Activated CD4-positive, alpha-beta T cell treated with anti-CD3 and anti-CD28 coated beads for 36 hours (primary cell): ENCODE measurements at regions not wholly inside any gene's neighbourhood (a gene's known extent, or its start where the extent isn't known, plus 50 kb on each side); places are given as distances from the start of the nearest gene placed in this dataset.
"Not testable (repeated sequence)": the region's sequence is repeated elsewhere in the genome, so short reads cannot be mapped to it uniquely, and the experiment has no call there.

Experiments used
- ATAC-seq: fragments of 200-7000 bp; cut with Tn5 transposase; one replicate; pipeline ENCODE4 v1.10.0; 2021; ENCODE audit warnings: mild to moderate bottlenecking, moderate library complexity
- CTCF ChIA-PET: fragments of 350-600 bp; sonication (Branson Sonifier 250); formaldehyde crosslinking; loops from one replicate; lab custom pipeline; 2021; ENCODE audit warnings: antibody characterized with exemption; lab: Charles Lee
- POLR2A ChIA-PET: fragments of 350-600 bp; sonication (Branson Sonifier 250); formaldehyde crosslinking; loops from one replicate; lab custom pipeline; 2021; ENCODE audit warnings: antibody characterized with exemption, inconsistent platforms; lab: Charles Lee
- DNase-seq: peaks from one replicate; pipeline ENCODE4 v3.0.0-alpha.2; 2020
- H3K27ac Mint-ChIP-seq: one replicate; pipeline ENCODE4 v1.8.0; 2021; ENCODE audit warnings: mixed read lengths
- H3K27me3 Mint-ChIP-seq: one replicate; pipeline ENCODE4 v1.8.0; 2021; ENCODE audit warnings: mixed read lengths
- H3K36me3 Mint-ChIP-seq: one replicate; pipeline ENCODE4 v1.8.0; 2021; ENCODE audit warnings: low read depth, mixed read lengths
- H3K4me1 Mint-ChIP-seq: one replicate; pipeline ENCODE4 v1.8.0; 2021; ENCODE audit warnings: mixed read lengths
- H3K4me3 Mint-ChIP-seq: one replicate; pipeline ENCODE4 v1.8.0; 2021; ENCODE audit warnings: mild to moderate bottlenecking, moderate library complexity, mixed read lengths
- H3K9me3 Mint-ChIP-seq: one replicate; pipeline ENCODE4 v1.8.0; 2021; ENCODE audit warnings: low read depth, mixed read lengths
- intact Hi-C, 2 experiments: fragments of 100-400 bp; cut with DNase I in 1 of 2; cut with micrococcal nuclease in 1 of 2; formaldehyde crosslinking; loops; one replicate each; pipeline versions ENCODE4 v1.14.2 to v1.15.1; 2022 to 2024; cut with DNase I, micrococcal nuclease

GRCh38 chr10:130933008-130933390, 378.5 kb downstream of the TCERG1L start:
- Mint-ChIP-seq H3K4me1 (no peaks in the 10 kb centered on the region), H3K9me3 (no peaks in the 10 kb centered on the region), H3K27ac (no peak overlapping the region), H3K36me3 (no peaks in the 10 kb centered on the region), H3K27me3 (no peaks in the 10 kb centered on the region), H3K4me3 (no peak overlapping the region)
- intact Hi-C loops, result no loop called here
- ChIA-PET CTCF (no interaction called here), POLR2A (no interaction called here)
- DNase-seq (no peak), ATAC-seq (no peak)

- ChIA-PET CTCF (no interaction called here), POLR2A (no interaction called here)
- no peak overlapping the region for H3K27ac Mint-ChIP-seq
- no peak for ATAC-seq
- H3K9me3 Mint-ChIP-seq, result no peaks in the 10 kb centered on the region
- no peaks in the 10 kb centered on the region for H3K27me3 Mint-ChIP-seq
- DNase-seq, result no peak
- H3K36me3 Mint-ChIP-seq, result no peaks in the 10 kb centered on the region
- H3K4me1 Mint-ChIP-seq, result no peaks in the 10 kb centered on the region
- intact Hi-C loops, result no loop called here
- H3K4me3 Mint-ChIP-seq, result no peak overlapping the region
Measured at GRCh38 chr10:130934293-130935127, 377.0 kb downstream of the TCERG1L start.

GRCh38 chr10:130935128-130935439, 376.4 kb downstream of the TCERG1L start:
- POLR2A ChIA-PET, result no interaction called here
- Mint-ChIP-seq H3K4me3 (no peak overlapping the region), H3K36me3 (no peaks in the 10 kb centered on the region), H3K27me3 (no peaks in the 10 kb centered on the region), H3K4me1 (no peaks in the 10 kb centered on the region), H3K27ac (no peak overlapping the region), H3K9me3 (no peaks in the 10 kb centered on the region)
- CTCF ChIA-PET, result no interaction called here
- DNase-seq (no peak), ATAC-seq (no peak)
- intact Hi-C loops, result no loop called here

- ChIA-PET CTCF (no interaction called here), POLR2A (no interaction called here)
- intact Hi-C loops, result no loop called here
- DNase-seq (no peak), ATAC-seq (no peak)
- no peaks in the 10 kb centered on the region for H3K4me1 Mint-ChIP-seq
- H3K4me3 Mint-ChIP-seq, result no peak overlapping the region
- H3K27me3 Mint-ChIP-seq, result no peaks in the 10 kb centered on the region
- no peak overlapping the region for H3K27ac Mint-ChIP-seq
- H3K36me3 Mint-ChIP-seq, result no peaks in the 10 kb centered on the region
- no peaks in the 10 kb centered on the region for H3K9me3 Mint-ChIP-seq
Measured at GRCh38 chr10:130935897-130936550, 375.5 kb downstream of the TCERG1L start.

GRCh38 chr10:130936851-130937250, 374.7 kb downstream of the TCERG1L start:
- Mint-ChIP-seq H3K9me3 (no peaks in the 10 kb centered on the region), H3K4me1 (no peaks in the 10 kb centered on the region), H3K36me3 (no peaks in the 10 kb centered on the region), H3K4me3 (no peak overlapping the region), H3K27ac (no peak overlapping the region), H3K27me3 (no peaks in the 10 kb centered on the region)
- POLR2A ChIA-PET, result no interaction called here
- CTCF ChIA-PET, result no interaction called here
- intact Hi-C loops, result no loop called here
- no peak for DNase-seq
- ATAC-seq, result no peak

- Mint-ChIP-seq H3K27me3 (no peaks in the 10 kb centered on the region), H3K4me1 (no peaks in the 10 kb centered on the region), H3K36me3 (no peaks in the 10 kb centered on the region), H3K9me3 (no peaks in the 10 kb centered on the region), H3K4me3 (no peak overlapping the region), H3K27ac (no peak overlapping the region)
- DNase-seq (no peak), ATAC-seq (no peak)
- ChIA-PET POLR2A (no interaction called here), CTCF (no interaction called here)
- intact Hi-C loops, result no loop called here
Measured at GRCh38 chr10:130938051-130938450, 373.5 kb downstream of the TCERG1L start.

- CTCF ChIA-PET, H3K36me3 Mint-ChIP-seq, ATAC-seq, DNase-seq, H3K4me3 Mint-ChIP-seq, H3K4me1 Mint-ChIP-seq, intact Hi-C loops, H3K27ac Mint-ChIP-seq, H3K27me3 Mint-ChIP-seq, POLR2A ChIA-PET, H3K9me3 Mint-ChIP-seq: not testable (repeated sequence)
Measured at GRCh38 chr10:130938891-130939290, 372.6 kb downstream of the TCERG1L start.

GRCh38 chr10:130941886-130942285, 369.6 kb downstream of the TCERG1L start:
- H3K27ac Mint-ChIP-seq, result no peak overlapping the region
- ChIA-PET POLR2A (no interaction called here), CTCF (no interaction called here)
- DNase-seq, result no peak
- H3K4me1 Mint-ChIP-seq, result no peaks in the 10 kb centered on the region
- no peak overlapping the region for H3K4me3 Mint-ChIP-seq
- ATAC-seq, result no peak
- H3K27me3 Mint-ChIP-seq, result no peaks in the 10 kb centered on the region
- H3K36me3 Mint-ChIP-seq, result no peaks in the 10 kb centered on the region
- intact Hi-C loops, result no loop called here
- no peaks in the 10 kb centered on the region for H3K9me3 Mint-ChIP-seq

GRCh38 chr10:130952086-130952485, 359.4 kb downstream of the TCERG1L start:
- Mint-ChIP-seq H3K4me3 (no peak overlapping the region), H3K27ac (no peak overlapping the region), H3K9me3 (no peaks in the 10 kb centered on the region), H3K27me3 (no peaks in the 10 kb centered on the region), H3K36me3 (no peaks in the 10 kb centered on the region), H3K4me1 (no peaks in the 10 kb centered on the region)
- ChIA-PET CTCF (no interaction called here), POLR2A (no interaction called here)
- DNase-seq, result no peak
- intact Hi-C loops, result no loop called here
- ATAC-seq, result no peak

- H3K9me3 Mint-ChIP-seq, result no peaks in the 10 kb centered on the region
Measured at GRCh38 chr10:130954326-130954905, 357.1 kb downstream of the TCERG1L start.

GRCh38 chr10:130956251-130956650, 355.3 kb downstream of the TCERG1L start:
- CTCF ChIA-PET, result no interaction called here
- DNase-seq, result no peak
- POLR2A ChIA-PET, result no interaction called here
- Mint-ChIP-seq H3K27me3 (no peaks in the 10 kb centered on the region), H3K36me3 (no peaks in the 10 kb centered on the region), H3K27ac (no peak overlapping the region), H3K9me3 (no peaks in the 10 kb centered on the region), H3K4me3 (no peak overlapping the region), H3K4me1 (no peaks in the 10 kb centered on the region)
- no peak for ATAC-seq
- intact Hi-C loops, result no loop called here

More at GRCh38 chr10:130954326-130954905, 357.1 kb downstream of the TCERG1L start:
- H3K4me1 Mint-ChIP-seq, result no peaks in the 10 kb centered on the region
- no peaks in the 10 kb centered on the region for H3K27me3 Mint-ChIP-seq
- ChIA-PET POLR2A (no interaction called here), CTCF (no interaction called here)
- H3K27ac Mint-ChIP-seq, result no peak overlapping the region
- H3K4me3 Mint-ChIP-seq, result no peak overlapping the region
- intact Hi-C loops, result no loop called here
- ATAC-seq (no peak), DNase-seq (no peak)
- no peaks in the 10 kb centered on the region for H3K36me3 Mint-ChIP-seq

- no peak for ATAC-seq
- no peak overlapping the region for H3K4me3 Mint-ChIP-seq
- no peak overlapping the region for H3K27ac Mint-ChIP-seq
- H3K27me3 Mint-ChIP-seq, result no peaks in the 10 kb centered on the region
- no peaks in the 10 kb centered on the region for H3K36me3 Mint-ChIP-seq
- intact Hi-C loops, result no loop called here
- ChIA-PET POLR2A (no interaction called here), CTCF (no interaction called here)
- no peak for DNase-seq
- no peaks in the 10 kb centered on the region for H3K4me1 Mint-ChIP-seq
- H3K9me3 Mint-ChIP-seq, result no peaks in the 10 kb centered on the region
Measured at GRCh38 chr10:130957423-130957822, 354.1 kb downstream of the TCERG1L start.
